ENCODE measurements at regions not wholly inside any gene's neighbourhood (a gene's known extent, or its start where the extent isn't known, plus 50 kb on each side); places are given as distances from the start of the nearest gene placed in this dataset.
"Not testable (repeated sequence)": the region's sequence is repeated elsewhere in the genome, so short reads cannot be mapped to it uniquely, and the experiment has no call there.

DNA sequence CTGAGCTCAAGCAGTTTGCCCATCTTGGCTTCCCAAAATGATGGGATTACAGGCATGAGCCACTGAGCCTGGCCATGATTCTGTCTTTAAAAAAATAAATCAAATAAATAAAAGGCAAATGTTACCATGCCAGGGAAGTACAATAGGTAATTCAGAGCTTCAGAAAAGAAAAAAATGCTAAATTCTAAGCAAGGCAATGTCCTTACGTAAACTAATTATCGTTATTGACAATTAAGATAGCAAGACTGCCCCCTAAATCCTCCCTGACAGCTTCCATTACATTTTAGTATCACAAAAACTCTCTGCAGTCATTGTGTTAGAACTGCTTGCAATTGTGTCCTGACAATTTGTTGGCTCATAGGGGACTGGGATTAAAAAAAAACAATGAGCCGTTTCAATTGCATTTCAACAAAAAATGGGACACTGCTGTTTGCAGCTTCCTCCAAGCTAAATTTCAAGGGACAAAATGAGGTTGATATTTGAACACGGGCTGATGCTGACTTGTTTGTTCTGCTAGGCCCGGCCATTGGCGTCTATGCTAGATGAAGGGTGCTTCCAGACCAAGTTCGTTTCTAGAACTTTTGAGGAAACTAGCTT, 88.9 kb downstream of the MOGAT1 start:
- TF ChIP-seq, protein P1, sequence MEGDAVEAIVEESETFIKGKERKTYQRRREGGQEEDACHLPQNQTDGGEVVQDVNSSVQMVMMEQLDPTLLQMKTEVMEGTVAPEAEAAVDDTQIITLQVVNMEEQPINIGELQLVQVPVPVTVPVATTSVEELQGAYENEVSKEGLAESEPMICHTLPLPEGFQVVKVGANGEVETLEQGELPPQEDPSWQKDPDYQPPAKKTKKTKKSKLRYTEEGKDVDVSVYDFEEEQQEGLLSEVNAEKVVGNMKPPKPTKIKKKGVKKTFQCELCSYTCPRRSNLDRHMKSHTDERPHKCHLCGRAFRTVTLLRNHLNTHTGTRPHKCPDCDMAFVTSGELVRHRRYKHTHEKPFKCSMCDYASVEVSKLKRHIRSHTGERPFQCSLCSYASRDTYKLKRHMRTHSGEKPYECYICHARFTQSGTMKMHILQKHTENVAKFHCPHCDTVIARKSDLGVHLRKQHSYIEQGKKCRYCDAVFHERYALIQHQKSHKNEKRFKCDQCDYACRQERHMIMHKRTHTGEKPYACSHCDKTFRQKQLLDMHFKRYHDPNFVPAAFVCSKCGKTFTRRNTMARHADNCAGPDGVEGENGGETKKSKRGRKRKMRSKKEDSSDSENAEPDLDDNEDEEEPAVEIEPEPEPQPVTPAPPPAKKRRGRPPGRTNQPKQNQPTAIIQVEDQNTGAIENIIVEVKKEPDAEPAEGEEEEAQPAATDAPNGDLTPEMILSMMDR (IDR thresholded peaks at IDR 0.05) = no peak
- TF ChIP-seq POLR2A (IDR thresholded peaks at IDR 0.05) = no peak
- no peaks in the 10 kb centered on the region for H3K4me1 ChIP-seq (replicated peaks in 1 of 2)
- H3K27me3 ChIP-seq = no peaks in the 10 kb centered on the region
- no peak overlapping the region for H3K27ac ChIP-seq
- H3K36me3 ChIP-seq (replicated peaks in 1 of 2) = no peaks in the 10 kb centered on the region
- DNase-seq = no peak
- no peaks in the 10 kb centered on the region for H3K9me3 ChIP-seq (replicated peaks in 1 of 3)
- no peak overlapping the region for H3K4me3 ChIP-seq
- intact Hi-C loops (cut with DNase I) = no loop called here
- 83 to 93% (median 87%) methylated on average over 7 of the region's 7 CpGs for WGBS, 4 donors

DNA sequence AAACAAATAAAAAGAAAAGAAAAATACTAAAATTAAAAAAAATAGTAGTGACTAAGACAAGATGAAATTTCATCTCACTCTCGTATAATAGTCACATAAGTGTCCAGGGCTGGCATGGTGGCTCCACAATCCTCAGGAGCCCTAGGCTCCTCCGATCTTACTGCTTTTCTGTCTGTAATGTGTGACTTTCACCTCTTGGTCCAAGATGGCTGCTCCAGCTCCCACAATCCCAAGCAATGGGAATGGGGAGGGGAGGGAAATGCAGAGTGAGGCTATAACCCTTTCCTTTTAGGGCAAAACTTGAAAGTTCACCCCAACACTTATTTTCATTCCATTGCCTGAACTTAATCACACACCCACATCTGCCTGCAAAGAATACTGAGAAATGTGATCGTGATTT, 90.4 kb downstream of the MOGAT1 start:
- intact Hi-C loops (cut with DNase I) = no loop called here
- no peak overlapping the region for H3K27ac ChIP-seq
- no peaks in the 10 kb centered on the region for H3K9me3 ChIP-seq (replicated peaks in 1 of 3)
- TF ChIP-seq POLR2A (IDR thresholded peaks at IDR 0.05) = no peak
- TF ChIP-seq, protein P1 (IDR thresholded peaks at IDR 0.05) = no peak
- H3K36me3 ChIP-seq (replicated peaks in 1 of 2) = no peaks in the 10 kb centered on the region
- no peak for DNase-seq
- no peaks in the 10 kb centered on the region for H3K4me1 ChIP-seq (replicated peaks in 1 of 2)
- H3K4me3 ChIP-seq = no peak overlapping the region
- H3K27me3 ChIP-seq = no peaks in the 10 kb centered on the region
- WGBS, 4 donors = 79 to 92% (median 84%) methylated on average over 3 of the region's 3 CpGs

DNA sequence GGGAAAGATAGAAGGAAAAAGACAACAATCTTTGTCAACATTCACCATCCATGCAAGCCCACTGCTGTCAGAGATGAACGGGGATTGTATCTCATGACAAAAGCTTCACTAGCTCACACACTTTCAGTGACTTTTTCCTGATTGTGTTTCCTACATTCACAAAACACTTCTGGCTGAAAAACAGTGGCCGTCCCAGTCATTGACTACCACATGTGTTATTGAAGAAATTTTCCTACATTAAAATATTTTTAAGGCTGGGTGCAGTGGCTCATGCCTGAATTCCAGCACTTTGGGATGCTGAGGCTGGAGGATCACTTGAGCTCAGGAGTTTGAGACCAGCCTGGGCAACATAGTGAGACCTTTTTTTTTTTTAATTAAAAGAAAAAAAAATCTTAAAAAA, 90.9 kb downstream of the MOGAT1 start:
- WGBS, 4 donors = 42 to 66% (median 59%) methylated on average over 2 of the region's 2 CpGs
- intact Hi-C loops (cut with DNase I) = no loop called here
- Histone ChIP-seq H3K27ac (no peak overlapping the region), H3K4me1 (replicated peaks in 1 of 2) (no peaks in the 10 kb centered on the region), H3K4me3 (no peak overlapping the region), H3K36me3 (replicated peaks in 1 of 2) (no peaks in the 10 kb centered on the region), H3K27me3 (no peaks in the 10 kb centered on the region), H3K9me3 (replicated peaks in 1 of 3) (no peaks in the 10 kb centered on the region)
- DNase-seq = no peak
- TF ChIP-seq, protein P1 (IDR thresholded peaks at IDR 0.05) = no peak
- TF ChIP-seq POLR2A (IDR thresholded peaks at IDR 0.05) = no peak

DNA sequence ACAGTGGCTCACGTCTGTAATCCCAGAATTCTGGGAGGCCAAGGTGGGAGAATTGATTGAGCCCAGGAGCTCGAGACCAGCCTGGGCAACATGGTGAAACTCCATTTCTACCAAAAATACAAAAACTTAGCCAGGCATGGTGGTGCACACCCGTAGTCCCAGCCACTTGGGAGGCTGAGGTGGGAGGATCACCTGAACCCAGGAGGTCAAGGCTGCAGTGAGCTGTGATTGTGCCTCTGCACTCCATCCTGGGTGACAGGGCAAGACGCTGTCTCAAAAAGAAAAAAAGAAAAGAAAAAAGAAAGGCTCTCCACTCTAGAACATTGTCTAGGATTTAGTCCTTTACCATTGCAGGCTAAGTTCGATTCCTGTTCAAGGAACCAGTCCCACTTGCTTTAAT, 94.4 kb downstream of the MOGAT1 start:
- WGBS, 4 donors = 63 to 88% (median 85%) methylated on average over 5 of the region's 5 CpGs
- H3K27me3 ChIP-seq; H3K9me3 ChIP-seq (replicated peaks in 1 of 3); H3K36me3 ChIP-seq (replicated peaks in 1 of 2); DNase-seq; intact Hi-C loops (cut with DNase I); H3K4me1 ChIP-seq (replicated peaks in 1 of 2); H3K27ac ChIP-seq; H3K4me3 ChIP-seq: not testable (repeated sequence)

DNA sequence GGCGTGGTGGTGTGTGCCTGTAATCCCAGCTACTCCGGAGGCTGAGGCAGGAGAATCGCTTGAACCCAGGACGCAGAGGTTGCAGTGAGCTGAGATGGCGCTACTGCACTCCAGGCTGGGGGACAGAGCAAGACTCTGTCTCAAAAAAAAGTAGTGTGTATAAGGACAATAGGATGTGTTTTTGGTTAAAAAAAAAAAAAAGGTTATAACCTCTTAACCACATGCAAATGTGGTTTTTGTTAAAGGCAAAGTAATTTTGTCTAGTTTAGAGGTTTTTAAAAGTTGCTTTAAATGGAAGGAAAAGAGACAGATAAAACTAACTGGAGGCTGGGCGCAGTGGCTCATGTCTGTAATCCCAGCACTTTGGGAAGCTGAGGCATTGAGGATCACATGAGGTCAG, 92.8 kb upstream of the ACSL3 start:
- H3K36me3 ChIP-seq (replicated peaks in 1 of 2); intact Hi-C loops (cut with DNase I); H3K4me3 ChIP-seq; H3K9me3 ChIP-seq (replicated peaks in 1 of 3); H3K27ac ChIP-seq; H3K4me1 ChIP-seq (replicated peaks in 1 of 2); DNase-seq; H3K27me3 ChIP-seq: not testable (repeated sequence)
- WGBS, 4 donors = 75 to 90% (median 87%) methylated on average over 6 of the region's 6 CpGs

Data from adrenal gland (tissue), 9 donors.